HepG2 (cell line): ENCODE measurements at regions not wholly inside any gene's neighbourhood (a gene's known extent, or its start where the extent isn't known, plus 50 kb on each side); places are given as distances from the start of the nearest gene placed in this dataset.

ENCODE experiments used
- ATAC-seq: fragments of 200-7000 bp; cut with Tn5 transposase; 3 replicates; pipeline ENCODE4 v1.9.1; 2020; ENCODE audit warnings: mild to moderate bottlenecking, moderate library complexity
- BruUV-seq: library from RNA; stranded (reverse); fragments of 400-500 nt; replicated peaks from 2 replicates; lab custom pipeline; 2021; lab: Mats Ljungman, UMichigan
- CTCF ChIA-PET: fragments of 300-600 bp; formaldehyde crosslinking; extraction: SDS; loops from one replicate; lab custom pipeline; 2021; ENCODE audit warnings: low total read pairs, inconsistent platforms, low intra/inter-chr PET ratio; lab: Yijun Ruan, JAX
- POLR2A ChIA-PET: fragments of 350-600 bp; sonication (Branson Sonifier 250); formaldehyde crosslinking; loops from one replicate; lab custom pipeline; 2020; ENCODE audit warnings: antibody characterized with exemption, inconsistent platforms; lab: Yijun Ruan, JAX
- DNase-seq: peaks from one replicate; pipeline ENCODE4 v3.0.0-alpha.2; 2015; ENCODE audit warnings: low spot score
- FAIRE-seq: peaks from 3 replicates; lab custom pipeline; 2011; peaks lifted over from hg19 to GRCh38; lab: Jason Lieb, UNC
- H2AFZ ChIP-seq: one replicate; pipeline ENCODE4 v1.6.1; 2011; ENCODE audit warnings: low read length, inconsistent platforms
- H3K27ac ChIP-seq: fragments of 300-600 bp; 3 replicates; pipeline ENCODE4 v1.8.0; 2011; ENCODE audit warnings: mixed run types, mild to moderate bottlenecking, mixed read lengths, low read length, inconsistent platforms; ENCODE audit not compliant: insufficient read depth; ENCODE audit errors: extremely low read length
- H3K27me3 ChIP-seq, 2 experiments: fragments of 200-600 bp in 1 of 2; 2 replicates in 1 of 2; 3 replicates in 1 of 2; pipeline versions ENCODE4 v1.6.0 to v1.8.0; 2011; ENCODE audit warnings: low read length in 2 of 2, mild to moderate bottlenecking in 2 of 2, moderate library complexity in 2 of 2, inconsistent platforms in 1 of 2; ENCODE audit not compliant: insufficient read depth in 2 of 2, control insufficient read depth in 1 of 2
- H3K36me3 ChIP-seq, 2 experiments: fragments of 200-600 bp in 1 of 2; replicated peaks in 1 of 2; 2 replicates in 1 of 2; 3 replicates in 1 of 2; pipeline versions ENCODE4 v1.5.1 to v1.8.0; 2011; ENCODE audit warnings: low read length in 2 of 2, inconsistent platforms in 1 of 2; ENCODE audit not compliant: insufficient read depth in 2 of 2, control insufficient read depth in 1 of 2
- H3K4me1 ChIP-seq: 2 replicates; pipeline ENCODE4 v1.5.1; 2012; ENCODE audit warnings: low read length, inconsistent platforms; ENCODE audit not compliant: insufficient read depth
- H3K4me2 ChIP-seq: 2 replicates; pipeline ENCODE4 v1.6.0; 2011; ENCODE audit warnings: low read depth, low read length, inconsistent platforms
- H3K4me3 ChIP-seq, 3 experiments: fragments of 200-600 bp in 1 of 3; sonication (generic), shearing (Covaris generic) in 1 of 3; replicated peaks in 1 of 3; 2 replicates each; pipeline ENCODE4 v1.5.1; 2011 to 2016; ENCODE audit warnings: low read length in 3 of 3, inconsistent platforms in 2 of 3, low read depth in 2 of 3, mild to moderate bottlenecking in 2 of 3, control low read depth in 1 of 3, mixed read lengths in 1 of 3; ENCODE audit not compliant: insufficient read depth in 1 of 3
- H3K79me2 ChIP-seq: one replicate; pipeline ENCODE4 v1.6.1; 2011; ENCODE audit warnings: low read length, inconsistent platforms; ENCODE audit not compliant: insufficient read depth
- H3K9ac ChIP-seq: 2 replicates; pipeline ENCODE4 v1.6.0; 2011; ENCODE audit warnings: mild to moderate bottlenecking, low read depth, low read length, inconsistent platforms; ENCODE audit not compliant: insufficient read depth
- H3K9me3 ChIP-seq: 2 replicates; pipeline ENCODE4 v1.5.1; 2012; ENCODE audit warnings: mild to moderate bottlenecking, low read length
- H4K20me1 ChIP-seq: 2 replicates; pipeline ENCODE4 v1.6.0; 2011; ENCODE audit warnings: inconsistent platforms, mild to moderate bottlenecking, low read length, moderate library complexity; ENCODE audit not compliant: insufficient read depth
- FOXA1 ChIP-seq, 2 experiments: fragments of 450-650 bp in 1 of 2; sonication (generic) in 1 of 2; formaldehyde crosslinking in 1 of 2; IDR thresholded peaks; 2 replicates each; pipeline versions ENCODE4 v1.4.0 to v1.6.1; 2016 to 2020; ENCODE audit warnings: missing genetic modification reagents in 1 of 2
- FOXA3 ChIP-seq: IDR thresholded peaks from 2 replicates; pipeline ENCODE4 v1.6.1; 2016; ENCODE audit warnings: missing genetic modification reagents, missing compliant biosample characterization
- HNF4A ChIP-seq: sonication (generic); formaldehyde crosslinking; IDR thresholded peaks from 2 replicates; pipeline ENCODE4 v1.4.0; 2020; ENCODE audit warnings: missing genetic modification reagents
- HNF4G ChIP-seq, 2 experiments: sonication (generic) in 1 of 2; formaldehyde crosslinking in 1 of 2; IDR thresholded peaks; 2 replicates each; pipeline versions ENCODE4 v1.4.0 to v1.6.1; 2011 to 2020; ENCODE audit warnings: borderline replicate concordance in 2 of 2, low read depth in 2 of 2, mild to moderate bottlenecking in 2 of 2, low read length in 1 of 2, missing genetic modification reagents in 1 of 2, moderate library complexity in 1 of 2
- RARA ChIP-seq: IDR thresholded peaks from 2 replicates; pipeline ENCODE4 v1.6.1; 2016; ENCODE audit warnings: missing genetic modification reagents, missing compliant biosample characterization
- ZNF101 ChIP-seq: sonication (generic); formaldehyde crosslinking; IDR thresholded peaks from 2 replicates; pipeline ENCODE4 v1.4.0; 2020; ENCODE audit warnings: mild to moderate bottlenecking, low read depth, missing genetic modification reagents, borderline replicate concordance
- ZNF282 ChIP-seq: fragments of 450-650 bp; IDR thresholded peaks from 2 replicates; pipeline ENCODE4 v1.6.1; 2018; ENCODE audit not compliant: partially characterized antibody
- ZSCAN9 ChIP-seq: IDR thresholded peaks from 2 replicates; pipeline ENCODE4 v1.6.1; 2016; ENCODE audit warnings: borderline replicate concordance
- WGBS: methylation state at CpG from one replicate; pipeline ENCODE4 v1.1.6; 2017; ENCODE audit warnings: low lambda C conversion rate; 5-methylcytosine and 5-hydroxymethylcytosine counted together
- in situ Hi-C: cut with HindIII; loops from 2 replicates; pipeline ENCODE4 v1.10.0; 2017; ENCODE audit warnings: low pct_unique_long_range_greater_than_20kb; ENCODE audit not compliant: extremely low pct_ligation_motif_present
- intact Hi-C: fragments of 100-400 bp; cut with micrococcal nuclease; formaldehyde crosslinking; loops from one replicate; pipeline ENCODE4 v1.10.0; 2022; ENCODE audit not compliant: unreplicated experiment
- TF ChIP-seq, protein P1 (sequence below): sonication (generic); formaldehyde crosslinking; IDR thresholded peaks from 2 replicates; pipeline ENCODE4 v1.5.1; 2020; ENCODE audit warnings: mild to moderate bottlenecking, missing genetic modification reagents, borderline replicate concordance
- TF ChIP-seq, protein P2 (sequence below): IDR thresholded peaks from 2 replicates; pipeline ENCODE4 v1.4.0; 2020; ENCODE audit warnings: mild to moderate bottlenecking, missing genetic modification reagents
- TF ChIP-seq, protein P3 (sequence below): sonication (generic); formaldehyde crosslinking; IDR thresholded peaks from 2 replicates; pipeline ENCODE4 v1.8.0; 2022; ENCODE audit warnings: mild to moderate bottlenecking, missing genetic modification reagents, moderate library complexity

DNA sequence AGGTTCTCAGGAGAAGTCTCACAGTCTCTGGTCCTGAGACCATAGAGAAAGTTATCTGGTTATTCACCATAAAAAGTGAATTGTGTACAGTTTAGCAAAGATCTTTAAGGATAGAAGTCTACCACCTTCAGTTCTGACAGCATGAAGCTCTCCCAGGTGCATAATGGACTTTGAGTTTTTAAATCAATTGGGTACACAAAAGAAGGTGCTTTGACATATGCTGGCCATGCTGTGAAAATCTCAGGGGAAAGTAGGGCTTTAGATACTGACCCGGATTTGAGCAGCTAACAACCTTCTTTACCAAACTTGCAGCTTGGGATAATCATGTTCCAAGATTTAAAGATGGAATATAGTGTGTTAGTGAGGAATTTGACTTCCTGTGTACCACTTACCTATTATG is 264.2 kb downstream of the ZSWIM6 start:
- Histone ChIP-seq H3K9ac (no peak overlapping the region), H3K4me3 (no peak overlapping the region), H3K27ac (no peak overlapping the region), H3K4me2 (no peak overlapping the region), H2AFZ (no peak overlapping the region), H3K9me3 (no peaks in the 10 kb centered on the region), H3K4me1 (peaks cover 19% of the 10 kb centered on the region), H3K27me3 (peaks cover 0 to 4% of the 10 kb centered on the region in 2 experiments; a peak in 1 of 5 replicates), H3K79me2 (no peaks in the 10 kb centered on the region), H3K36me3 (no peaks in the 10 kb centered on the region), H4K20me1 (no peaks in the 10 kb centered on the region)
- intact Hi-C loops: no loop called here
- peak; percentile 74 for ATAC-seq
- no TSS peak for BruUV-seq
- in situ Hi-C loops: no loop called here
- FAIRE-seq: no peak
- ChIA-PET CTCF (no interaction called here), POLR2A (no interaction called here)
- 0% methylated on average over 1 of the region's 1 CpG for WGBS
- DNase-seq: no peak
- TF ChIP-seq FOXA3 (CRISPR knock-in tag): peak; percentile 12; the same call in 1 of the 2 replicates
- TF ChIP-seq ZNF101 (CRISPR knock-in tag): no peak
- TF ChIP-seq HNF4G (IDR thresholded peaks at IDR 0.05; ENCODE audit: borderline replicate concordance, low read depth, low read length): peak; percentile 42; the same call in 1 of the 2 replicates
- TF ChIP-seq HNF4G (CRISPR knock-in tag; IDR thresholded peaks at IDR 0.05; ENCODE audit: borderline replicate concordance, low read depth): no peak
- TF ChIP-seq, protein P1, sequence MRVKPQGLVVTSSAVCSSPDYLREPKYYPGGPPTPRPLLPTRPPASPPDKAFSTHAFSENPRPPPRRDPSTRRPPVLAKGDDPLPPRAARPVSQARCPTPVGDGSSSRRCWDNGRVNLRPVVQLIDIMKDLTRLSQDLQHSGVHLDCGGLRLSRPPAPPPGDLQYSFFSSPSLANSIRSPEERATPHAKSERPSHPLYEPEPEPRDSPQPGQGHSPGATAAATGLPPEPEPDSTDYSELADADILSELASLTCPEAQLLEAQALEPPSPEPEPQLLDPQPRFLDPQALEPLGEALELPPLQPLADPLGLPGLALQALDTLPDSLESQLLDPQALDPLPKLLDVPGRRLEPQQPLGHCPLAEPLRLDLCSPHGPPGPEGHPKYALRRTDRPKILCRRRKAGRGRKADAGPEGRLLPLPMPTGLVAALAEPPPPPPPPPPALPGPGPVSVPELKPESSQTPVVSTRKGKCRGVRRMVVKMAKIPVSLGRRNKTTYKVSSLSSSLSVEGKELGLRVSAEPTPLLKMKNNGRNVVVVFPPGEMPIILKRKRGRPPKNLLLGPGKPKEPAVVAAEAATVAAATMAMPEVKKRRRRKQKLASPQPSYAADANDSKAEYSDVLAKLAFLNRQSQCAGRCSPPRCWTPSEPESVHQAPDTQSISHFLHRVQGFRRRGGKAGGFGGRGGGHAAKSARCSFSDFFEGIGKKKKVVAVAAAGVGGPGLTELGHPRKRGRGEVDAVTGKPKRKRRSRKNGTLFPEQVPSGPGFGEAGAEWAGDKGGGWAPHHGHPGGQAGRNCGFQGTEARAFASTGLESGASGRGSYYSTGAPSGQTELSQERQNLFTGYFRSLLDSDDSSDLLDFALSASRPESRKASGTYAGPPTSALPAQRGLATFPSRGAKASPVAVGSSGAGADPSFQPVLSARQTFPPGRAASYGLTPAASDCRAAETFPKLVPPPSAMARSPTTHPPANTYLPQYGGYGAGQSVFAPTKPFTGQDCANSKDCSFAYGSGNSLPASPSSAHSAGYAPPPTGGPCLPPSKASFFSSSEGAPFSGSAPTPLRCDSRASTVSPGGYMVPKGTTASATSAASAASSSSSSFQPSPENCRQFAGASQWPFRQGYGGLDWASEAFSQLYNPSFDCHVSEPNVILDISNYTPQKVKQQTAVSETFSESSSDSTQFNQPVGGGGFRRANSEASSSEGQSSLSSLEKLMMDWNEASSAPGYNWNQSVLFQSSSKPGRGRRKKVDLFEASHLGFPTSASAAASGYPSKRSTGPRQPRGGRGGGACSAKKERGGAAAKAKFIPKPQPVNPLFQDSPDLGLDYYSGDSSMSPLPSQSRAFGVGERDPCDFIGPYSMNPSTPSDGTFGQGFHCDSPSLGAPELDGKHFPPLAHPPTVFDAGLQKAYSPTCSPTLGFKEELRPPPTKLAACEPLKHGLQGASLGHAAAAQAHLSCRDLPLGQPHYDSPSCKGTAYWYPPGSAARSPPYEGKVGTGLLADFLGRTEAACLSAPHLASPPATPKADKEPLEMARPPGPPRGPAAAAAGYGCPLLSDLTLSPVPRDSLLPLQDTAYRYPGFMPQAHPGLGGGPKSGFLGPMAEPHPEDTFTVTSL: peak; percentile 58; the same call in 1 of the 2 replicates
- 0 out of 2 replicates have a peak, but pooled peaks have one; percentile 7 for TF ChIP-seq RARA (CRISPR knock-in tag)
- TF ChIP-seq HNF4A (CRISPR knock-in tag): peak; percentile 44; the same call in 1 of the 2 replicates
- TF ChIP-seq, protein P2, sequence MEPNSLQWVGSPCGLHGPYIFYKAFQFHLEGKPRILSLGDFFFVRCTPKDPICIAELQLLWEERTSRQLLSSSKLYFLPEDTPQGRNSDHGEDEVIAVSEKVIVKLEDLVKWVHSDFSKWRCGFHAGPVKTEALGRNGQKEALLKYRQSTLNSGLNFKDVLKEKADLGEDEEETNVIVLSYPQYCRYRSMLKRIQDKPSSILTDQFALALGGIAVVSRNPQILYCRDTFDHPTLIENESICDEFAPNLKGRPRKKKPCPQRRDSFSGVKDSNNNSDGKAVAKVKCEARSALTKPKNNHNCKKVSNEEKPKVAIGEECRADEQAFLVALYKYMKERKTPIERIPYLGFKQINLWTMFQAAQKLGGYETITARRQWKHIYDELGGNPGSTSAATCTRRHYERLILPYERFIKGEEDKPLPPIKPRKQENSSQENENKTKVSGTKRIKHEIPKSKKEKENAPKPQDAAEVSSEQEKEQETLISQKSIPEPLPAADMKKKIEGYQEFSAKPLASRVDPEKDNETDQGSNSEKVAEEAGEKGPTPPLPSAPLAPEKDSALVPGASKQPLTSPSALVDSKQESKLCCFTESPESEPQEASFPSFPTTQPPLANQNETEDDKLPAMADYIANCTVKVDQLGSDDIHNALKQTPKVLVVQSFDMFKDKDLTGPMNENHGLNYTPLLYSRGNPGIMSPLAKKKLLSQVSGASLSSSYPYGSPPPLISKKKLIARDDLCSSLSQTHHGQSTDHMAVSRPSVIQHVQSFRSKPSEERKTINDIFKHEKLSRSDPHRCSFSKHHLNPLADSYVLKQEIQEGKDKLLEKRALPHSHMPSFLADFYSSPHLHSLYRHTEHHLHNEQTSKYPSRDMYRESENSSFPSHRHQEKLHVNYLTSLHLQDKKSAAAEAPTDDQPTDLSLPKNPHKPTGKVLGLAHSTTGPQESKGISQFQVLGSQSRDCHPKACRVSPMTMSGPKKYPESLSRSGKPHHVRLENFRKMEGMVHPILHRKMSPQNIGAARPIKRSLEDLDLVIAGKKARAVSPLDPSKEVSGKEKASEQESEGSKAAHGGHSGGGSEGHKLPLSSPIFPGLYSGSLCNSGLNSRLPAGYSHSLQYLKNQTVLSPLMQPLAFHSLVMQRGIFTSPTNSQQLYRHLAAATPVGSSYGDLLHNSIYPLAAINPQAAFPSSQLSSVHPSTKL (CRISPR knock-in tag): 0 out of 2 replicates have a peak, but pooled peaks have one; percentile 13
- TF ChIP-seq, protein P3, sequence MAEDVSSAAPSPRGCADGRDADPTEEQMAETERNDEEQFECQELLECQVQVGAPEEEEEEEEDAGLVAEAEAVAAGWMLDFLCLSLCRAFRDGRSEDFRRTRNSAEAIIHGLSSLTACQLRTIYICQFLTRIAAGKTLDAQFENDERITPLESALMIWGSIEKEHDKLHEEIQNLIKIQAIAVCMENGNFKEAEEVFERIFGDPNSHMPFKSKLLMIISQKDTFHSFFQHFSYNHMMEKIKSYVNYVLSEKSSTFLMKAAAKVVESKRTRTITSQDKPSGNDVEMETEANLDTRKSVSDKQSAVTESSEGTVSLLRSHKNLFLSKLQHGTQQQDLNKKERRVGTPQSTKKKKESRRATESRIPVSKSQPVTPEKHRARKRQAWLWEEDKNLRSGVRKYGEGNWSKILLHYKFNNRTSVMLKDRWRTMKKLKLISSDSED (CRISPR knock-in tag): no peak
- no peak for TF ChIP-seq FOXA1 (IDR thresholded peaks at IDR 0.05)
- TF ChIP-seq FOXA1 (CRISPR knock-in tag; IDR thresholded peaks at IDR 0.05): no peak
- no peak for TF ChIP-seq ZNF282
- no peak for TF ChIP-seq ZSCAN9 (CRISPR knock-in tag)
